NCI-H2227 (cell line): ENCODE measurements at regions not wholly inside any gene's neighbourhood (a gene's known extent, or its start where the extent isn't known, plus 50 kb on each side); places are given as distances from the start of the nearest gene placed in this dataset.
"Not testable (repeated sequence)": the region's sequence is repeated elsewhere in the genome, so short reads cannot be mapped to it uniquely, and the experiment has no call there.

Experiments
- DNase-seq: peaks from one replicate; lab custom pipeline; 2025; ENCODE audit not compliant: unreplicated experiment; lab: John Stamatoyannopoulos, UW

DNA sequence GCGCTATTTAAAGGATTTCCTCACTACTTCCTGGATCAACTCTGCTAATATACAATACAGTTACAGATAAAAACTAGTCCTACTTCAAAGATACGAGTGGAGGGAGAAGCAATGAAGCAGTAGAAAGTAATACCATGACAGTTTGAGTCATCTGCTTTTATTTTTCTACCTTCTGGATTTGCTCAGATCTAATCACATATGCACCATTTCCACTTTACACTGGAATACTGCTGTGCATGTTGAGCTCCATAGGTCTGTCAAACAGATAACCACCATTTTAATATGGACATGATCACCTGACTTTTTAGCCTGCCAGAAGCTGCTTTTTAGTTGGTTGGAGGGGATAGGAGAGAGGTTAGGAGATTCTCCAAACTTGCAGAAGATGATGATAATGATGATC is 92.5 kb downstream of the MMUT start:
- no peak for DNase-seq

DNA sequence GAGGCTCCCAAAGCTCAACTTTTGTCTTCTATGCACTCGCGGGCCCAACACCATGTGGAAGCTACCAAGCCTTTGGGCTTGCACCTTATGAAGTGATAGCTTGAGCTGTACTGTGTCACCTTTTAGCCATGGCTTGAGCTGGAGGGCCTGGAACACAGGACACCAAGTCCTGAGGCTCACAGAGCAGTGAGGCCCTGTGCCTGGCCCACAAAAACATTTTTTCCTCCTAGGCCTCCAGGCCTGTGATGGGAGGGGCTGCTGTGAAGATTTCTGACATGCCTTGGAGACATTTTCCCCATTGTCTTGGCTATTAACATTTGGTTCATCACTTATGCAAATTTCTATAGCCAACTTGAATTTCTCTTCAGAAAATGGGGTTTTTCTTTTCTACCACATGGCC is 96.5 kb downstream of the MMUT start:
- no peak for DNase-seq

DNA sequence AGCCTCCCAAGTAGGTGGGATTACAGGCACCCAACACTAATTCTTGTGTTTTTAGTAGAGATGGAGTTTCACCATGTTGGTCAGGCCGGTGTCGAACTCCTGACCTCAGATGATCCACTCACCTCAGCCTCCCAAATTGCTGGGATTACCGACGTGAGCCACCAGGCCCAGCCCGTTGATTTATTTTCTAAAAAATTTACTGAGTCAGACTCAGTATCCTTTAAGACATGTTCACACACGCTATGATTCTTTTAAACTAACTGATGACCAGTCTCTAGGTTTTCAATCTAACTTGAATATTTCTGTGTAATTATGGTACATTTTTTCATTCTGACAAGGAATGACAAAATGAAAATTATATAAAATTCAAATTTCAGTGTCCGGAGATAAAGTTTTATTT is 114.5 kb downstream of the MMUT start:
- no peak for DNase-seq

DNA sequence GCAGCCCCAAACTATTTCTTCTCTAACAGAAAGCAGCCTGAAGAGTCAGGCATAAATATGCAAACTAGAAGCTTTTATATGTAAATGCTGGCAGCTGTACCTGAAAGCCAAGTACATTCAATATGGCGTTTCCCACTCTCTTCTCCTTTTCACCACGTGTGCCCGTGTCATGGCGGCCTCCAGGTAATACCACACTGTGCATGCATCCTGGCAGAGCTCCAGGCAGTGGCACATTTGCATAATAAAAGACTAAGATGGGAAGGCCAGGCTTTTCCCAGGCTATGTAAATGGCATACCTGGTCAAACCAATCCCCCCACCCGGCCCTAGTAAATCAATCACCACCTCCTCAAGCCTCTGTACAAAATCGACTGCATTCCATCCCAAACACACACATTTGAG is 120.6 kb downstream of the MMUT start:
- no peak for DNase-seq

DNA sequence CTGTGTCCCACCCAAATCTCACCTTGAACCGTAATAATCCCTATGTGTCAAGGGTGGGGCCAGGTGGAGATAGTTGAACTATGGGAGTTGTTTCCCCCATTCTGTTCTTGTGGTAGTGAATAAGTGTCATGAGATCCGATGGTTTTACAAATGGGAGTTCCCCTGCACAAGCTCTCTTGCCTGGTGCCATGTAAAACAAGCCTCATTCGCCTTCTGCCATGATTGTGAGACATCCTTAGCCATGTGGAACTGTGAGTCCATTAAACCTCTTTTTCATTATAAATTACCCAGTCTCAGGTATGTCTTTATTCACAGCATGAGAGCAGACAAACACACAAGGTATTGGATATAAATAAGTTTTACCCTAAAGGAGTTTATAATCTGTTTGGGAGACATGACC is 121.2 kb downstream of the MMUT start:
- no peak for DNase-seq

DNA sequence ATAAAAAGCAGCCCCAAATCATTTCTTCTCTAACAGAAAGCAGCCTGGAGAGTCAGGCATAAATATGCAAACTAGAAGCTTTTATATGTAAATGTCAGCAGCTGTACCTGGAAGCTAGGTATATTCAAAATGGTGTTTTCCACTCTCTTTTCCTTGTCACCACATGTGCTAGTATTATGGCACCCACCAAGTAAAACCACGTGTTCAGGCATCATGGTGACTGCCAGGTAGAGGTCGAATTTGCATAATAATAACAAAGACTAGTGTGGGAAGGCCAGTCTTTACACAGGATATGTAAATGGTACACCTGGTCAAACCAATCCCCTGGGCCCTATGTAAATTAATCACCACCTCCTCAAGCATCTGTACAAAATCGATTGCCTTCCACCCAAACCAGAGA is 124.0 kb downstream of the MMUT start:
- DNase-seq = no peak

DNA sequence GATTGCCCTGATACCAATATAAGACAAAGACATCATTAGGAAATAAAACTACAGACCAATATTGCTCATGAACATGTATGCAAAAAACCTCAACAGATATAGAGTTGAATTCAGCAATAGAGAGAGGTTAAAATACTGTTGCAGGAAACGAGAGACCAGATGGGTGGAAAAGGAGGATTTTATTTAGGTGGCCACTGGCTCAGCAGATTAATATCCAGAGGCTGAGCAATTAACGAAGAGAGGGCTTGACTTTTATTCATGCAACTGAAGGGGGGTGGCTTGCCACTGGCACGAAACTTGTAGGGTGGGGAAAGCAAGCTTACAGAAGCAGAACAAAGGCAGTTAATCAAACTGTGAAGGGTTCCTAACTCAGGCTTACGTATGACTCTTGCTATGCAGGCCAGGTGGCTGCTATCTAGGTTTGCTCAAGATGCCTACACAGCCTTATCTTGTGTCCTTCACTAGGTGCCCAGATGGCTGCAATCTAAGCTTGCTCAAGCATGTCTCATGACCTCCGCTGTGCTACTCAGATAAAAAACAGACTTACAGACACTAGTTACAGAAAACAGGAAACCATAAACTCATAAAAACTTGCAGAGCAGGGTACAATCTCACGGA is 126.4 kb downstream of the MMUT start:
- DNase-seq = no peak

DNA sequence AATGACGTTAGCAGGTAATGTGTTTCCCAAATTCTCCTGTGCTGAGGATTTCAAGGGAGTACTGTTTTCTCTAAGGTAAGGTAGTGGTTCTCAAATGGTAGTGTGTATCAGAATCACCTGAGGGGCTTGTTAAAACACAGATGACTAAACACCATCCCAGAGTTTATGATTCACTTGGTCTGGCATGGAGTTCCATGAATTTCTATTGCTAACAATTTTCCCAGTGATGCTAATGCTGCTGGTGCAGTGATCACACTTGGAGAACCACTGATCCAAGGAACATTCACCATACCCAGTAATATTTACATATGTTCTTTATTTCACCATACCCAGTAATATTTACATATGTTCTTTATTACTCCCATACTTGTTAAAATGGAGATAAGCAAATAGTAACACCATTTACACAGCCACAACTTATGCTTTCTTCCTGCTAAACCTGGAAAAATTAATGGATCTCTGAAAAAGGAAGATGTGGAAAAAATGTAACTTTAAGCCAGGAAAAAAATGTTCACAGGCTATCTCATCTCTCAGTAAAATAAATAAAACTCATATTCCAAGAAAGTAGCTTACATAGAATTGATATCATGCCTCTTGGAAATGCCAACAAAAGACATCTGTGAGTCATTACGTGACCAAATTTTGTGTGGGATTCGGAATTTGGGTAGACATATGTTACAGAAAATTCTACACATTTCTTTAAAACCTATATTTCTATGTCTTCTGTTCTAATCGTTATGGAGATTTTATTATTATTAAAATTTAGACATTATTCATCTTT is 129.5 kb downstream of the MMUT start:
- no peak for DNase-seq

DNA sequence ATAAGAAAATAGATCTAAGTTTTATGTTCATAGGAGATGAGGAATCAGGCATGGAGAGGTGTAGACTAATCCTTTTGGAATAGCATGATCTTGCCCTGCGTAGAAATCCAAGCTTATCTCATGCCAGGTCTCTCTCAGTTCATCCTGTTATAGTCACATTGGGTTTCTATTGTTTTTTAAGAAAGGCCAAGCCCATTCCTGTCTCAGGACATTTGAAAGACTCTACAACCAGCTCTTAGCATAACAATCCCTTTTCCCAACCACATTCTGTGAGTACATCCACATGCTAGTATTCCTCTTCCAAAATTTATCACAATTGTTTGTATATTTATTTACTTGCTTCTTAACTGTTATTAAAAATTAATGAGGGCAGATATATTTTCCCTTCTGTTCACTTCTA is 130.3 kb downstream of the MMUT start:
- no peak for DNase-seq

DNA sequence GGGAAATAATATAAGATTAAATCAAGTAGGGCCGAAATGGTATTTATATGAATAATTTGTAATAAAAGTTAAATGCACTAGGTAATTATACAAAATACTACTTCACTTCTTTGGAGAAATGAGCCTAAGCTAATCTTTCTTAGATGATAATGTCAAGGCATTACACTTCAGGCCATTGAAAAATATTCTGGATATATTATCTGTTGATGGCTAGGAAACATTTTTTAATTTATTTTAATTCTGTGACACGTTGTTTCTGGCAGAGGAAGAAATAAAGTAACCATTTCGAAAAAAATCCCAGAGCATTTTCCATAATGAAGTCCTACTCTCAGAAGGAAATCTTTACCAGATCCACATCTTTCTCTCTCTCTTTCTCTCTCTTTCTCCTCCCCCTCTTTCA is 133.9 kb downstream of the MMUT start:
- no peak for DNase-seq

DNA sequence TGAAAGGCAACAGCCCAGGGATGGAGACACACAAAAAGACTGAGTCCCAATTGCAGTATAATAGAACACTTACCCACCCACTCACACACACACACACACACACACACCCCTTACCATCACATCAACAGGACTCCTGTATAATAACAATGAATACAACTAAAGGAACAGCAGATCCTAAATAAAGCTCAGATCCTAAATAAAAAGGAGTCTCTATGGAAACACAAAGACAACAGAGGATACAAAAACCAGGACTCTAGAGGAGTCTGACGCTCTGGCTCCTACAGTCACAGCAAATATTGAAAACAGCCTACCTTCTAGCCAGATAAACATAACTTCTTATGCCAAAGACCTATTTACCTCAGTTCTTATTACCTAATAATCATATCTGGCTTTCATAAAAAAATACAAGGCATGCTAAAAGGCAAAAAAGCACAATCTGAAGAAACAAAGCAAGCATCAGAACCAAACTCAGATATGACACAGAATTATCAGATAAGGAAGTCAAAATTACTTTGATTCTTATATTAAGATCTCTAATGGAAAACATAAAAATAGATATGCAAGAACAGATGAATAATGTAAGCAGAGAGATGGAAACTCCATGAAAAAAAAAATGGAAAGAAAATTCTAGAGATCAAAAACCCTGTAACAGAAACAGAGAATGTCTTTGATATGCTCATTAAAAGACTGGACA is 134.9 kb downstream of the MMUT start:
- no peak for DNase-seq

DNA sequence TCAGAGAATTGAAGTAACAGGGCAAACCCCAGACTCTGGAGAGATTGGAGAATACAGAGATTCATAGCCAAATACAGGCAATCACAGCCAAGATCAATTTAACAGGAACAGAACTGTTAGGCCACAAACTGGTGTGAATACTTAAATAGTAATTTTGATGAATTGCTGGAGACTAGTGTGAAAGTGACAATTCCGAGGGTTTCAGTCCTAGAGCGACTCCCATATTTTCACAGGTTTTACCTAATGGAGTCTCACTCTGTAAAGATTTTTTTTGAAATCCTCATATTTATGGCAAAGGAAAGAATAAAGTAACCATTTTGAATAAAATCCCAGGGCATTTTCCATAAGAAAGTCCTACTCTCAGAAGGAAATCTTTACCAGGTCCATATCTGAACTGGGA is 135.5 kb downstream of the MMUT start:
- DNase-seq = no peak

DNA sequence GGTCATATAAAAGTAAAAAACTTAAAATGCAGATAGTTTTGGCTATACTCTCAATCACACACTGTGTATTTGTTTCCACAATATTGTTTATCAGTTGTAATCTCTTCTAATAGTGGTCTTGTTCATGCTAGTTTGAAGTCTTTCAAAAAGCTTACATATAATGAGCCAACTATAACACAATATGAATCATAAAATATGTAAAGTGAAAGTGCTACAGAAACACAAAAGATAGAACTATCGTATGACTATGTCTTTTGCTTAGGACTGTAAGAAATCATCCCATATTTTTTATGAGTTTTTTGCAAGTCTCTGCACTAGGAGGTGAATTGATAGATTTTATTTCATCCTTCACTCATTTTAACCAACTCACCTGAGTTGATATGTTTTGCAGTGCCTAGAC is 136.0 kb downstream of the MMUT start:
- no peak for DNase-seq

DNA sequence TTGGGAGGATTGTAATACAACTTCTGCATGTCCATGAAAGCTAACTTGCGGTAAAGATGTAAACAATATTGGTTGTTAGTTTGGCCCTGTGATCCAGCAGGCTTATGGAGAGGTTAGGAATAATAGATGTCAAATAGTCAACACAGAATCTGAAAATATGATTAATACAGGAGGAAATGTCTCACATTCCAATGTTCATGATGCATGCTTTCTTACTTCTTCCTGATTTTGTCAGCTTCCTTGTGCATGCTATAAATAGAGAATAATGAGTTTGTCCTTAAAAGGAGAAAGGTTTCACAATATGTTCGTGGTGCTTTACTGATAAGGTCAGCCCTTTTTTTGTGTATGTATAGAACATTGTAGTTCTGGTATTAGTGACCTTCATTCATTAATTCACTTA is 136.7 kb downstream of the MMUT start:
- DNase-seq = no peak

DNA sequence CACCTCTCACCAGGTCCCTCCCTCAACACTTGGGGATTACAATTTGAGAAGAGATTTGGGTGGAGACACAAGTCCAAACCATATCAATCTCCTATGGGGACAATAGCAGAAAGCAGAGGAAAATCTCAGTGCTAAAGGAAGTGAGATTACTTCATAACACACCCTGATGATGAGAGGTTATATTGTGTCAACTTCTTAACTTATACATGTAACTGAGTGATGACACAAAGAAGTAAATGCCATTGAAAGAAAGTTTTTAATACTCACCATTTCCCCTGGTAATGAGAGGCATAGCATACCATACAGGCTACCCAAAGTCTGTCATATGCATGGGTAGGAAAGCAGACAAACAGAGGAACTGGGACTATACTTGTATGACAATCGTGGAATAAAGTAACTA is 137.2 kb downstream of the MMUT start:
- DNase-seq = no peak

DNA sequence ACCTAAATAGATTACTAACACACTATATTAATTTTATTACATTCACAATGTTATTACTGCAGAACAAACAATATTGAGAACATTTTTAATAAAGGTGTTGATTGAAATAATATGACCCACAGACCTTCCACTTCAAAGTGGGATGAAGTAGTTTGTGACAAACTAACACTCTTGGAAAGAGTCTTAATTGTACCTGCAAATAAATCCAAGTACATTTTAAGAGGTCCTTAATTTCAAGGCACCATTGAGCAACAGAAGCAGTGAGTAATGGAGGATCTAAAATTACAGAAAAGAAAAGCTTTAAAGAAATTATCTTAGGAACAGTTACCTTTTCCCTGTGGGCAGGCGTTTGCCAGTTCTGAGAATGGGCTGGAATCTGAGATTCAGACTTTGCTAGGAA is 140.2 kb downstream of the MMUT start:
- no peak for DNase-seq

DNA sequence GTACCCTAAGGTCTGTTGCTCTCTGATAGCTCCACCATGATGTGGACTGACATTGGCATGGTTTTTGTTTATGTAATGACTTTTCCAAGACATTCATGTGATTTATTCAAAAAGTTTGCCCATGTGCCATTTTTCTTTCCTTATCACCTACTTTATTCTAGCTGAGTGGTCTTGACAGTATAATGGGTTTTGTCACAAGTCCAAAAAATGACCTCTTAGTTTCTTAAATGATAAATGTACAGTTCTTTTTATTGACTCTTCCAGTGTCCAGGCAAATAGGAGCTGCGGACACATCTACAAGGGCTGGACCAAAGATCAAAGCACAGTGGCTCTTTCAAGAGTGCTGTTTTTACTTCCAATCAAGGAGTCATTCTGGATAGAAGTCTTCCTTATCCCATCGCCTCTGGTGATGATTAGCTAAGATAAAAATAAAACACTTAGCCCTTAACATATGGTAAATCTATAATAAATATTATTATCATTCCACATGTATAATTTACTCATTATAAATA is 141.4 kb downstream of the MMUT start:
- no peak for DNase-seq

DNA sequence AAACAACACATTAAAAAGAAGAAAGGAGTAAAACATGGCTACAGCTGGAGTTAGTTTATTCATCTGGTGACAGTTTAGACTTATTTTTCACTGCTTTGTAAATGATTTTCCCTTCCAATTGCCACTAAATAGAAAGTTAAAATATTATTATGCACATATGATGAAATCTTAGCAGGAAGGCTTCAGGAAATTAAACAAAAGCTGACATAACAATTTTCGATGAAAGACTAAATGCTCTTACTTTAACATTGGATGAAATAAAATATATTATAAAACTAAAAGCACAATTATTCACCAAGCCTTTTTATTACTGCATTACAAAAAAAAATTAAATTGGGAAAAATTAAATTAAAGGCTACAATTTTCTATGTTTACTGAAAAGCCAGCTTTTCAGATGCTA is 158.0 kb downstream of the MMUT start:
- DNase-seq = no peak

DNA sequence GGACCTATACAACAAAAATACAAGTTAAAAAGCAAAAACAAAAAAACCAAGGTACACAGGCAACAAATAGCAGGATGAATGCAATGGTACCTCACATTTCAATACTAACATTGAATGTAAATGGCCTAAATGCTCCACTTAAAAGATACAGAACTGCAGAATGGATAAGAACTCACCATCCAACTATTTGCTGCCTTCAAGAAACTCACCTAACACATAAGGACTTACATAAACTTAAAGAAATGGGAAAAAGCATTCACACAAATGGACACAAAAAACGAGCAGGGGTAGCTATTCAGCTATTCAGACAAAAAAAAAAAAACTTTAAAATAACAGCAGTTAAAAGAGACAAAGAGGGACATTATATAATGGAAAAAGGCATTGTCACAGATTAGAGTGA is 158.7 kb downstream of the MMUT start:
- not testable (repeated sequence) for DNase-seq

DNA sequence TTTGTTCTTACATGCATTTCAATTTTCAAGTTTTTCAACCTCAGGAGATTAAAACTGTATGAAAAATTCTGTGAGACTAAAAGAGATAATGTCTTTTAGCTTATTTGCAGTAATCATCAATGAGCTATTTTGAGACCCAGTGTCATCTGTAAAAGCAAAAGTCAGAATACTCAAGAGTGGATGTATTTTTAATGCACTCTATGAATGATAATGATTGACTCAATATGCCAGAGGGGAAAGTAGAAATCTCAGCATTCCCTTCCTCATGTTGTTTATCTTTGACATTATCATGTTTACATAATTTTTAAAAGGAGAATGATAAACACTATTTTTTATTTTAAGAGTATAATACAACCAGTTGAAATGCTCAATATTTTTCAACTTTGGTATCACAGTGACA is 162.1 kb downstream of the MMUT start:
- no peak for DNase-seq

DNA sequence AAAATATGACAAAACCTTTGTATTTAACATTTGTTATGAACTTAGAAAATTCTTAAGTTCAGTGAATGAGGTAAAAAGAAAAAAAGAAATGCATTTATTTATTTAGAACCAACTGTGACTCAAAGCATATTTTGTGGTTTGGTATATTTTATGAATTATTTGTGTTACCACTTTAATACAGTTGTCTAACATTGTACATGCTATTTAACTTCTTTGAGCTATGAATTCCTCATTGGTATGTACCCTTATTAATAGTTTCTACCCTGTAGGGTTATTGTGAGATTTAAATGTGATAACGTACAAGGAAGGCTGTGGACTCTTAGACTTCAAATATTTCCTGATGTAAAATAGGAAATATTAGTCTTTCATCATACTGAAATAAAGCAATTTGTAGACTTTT is 162.6 kb downstream of the MMUT start:
- no peak for DNase-seq

DNA sequence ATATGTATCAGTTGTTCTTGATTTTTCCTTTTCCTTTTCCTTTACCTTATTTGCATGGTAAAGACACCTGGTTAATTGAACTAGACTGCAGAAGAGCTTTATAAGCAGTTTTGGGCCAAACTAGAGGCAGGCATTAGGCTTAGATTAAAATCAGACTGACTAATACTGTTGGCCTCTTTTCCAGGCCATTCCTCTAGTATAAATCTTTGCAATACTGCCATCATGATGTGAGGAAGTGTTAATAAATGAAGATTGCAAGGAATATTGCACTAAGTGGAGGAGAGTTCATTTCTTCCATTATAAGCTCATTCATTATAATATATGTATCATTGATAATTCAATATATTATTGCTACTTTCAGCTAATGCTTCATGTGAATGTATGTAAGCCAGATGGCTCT is 163.8 kb downstream of the MMUT start:
- no peak for DNase-seq
